ENCODE measurements at regions not wholly inside any gene's neighbourhood (a gene's known extent, or its start where the extent isn't known, plus 50 kb on each side); places are given as distances from the start of the nearest gene placed in this dataset.

DNA sequence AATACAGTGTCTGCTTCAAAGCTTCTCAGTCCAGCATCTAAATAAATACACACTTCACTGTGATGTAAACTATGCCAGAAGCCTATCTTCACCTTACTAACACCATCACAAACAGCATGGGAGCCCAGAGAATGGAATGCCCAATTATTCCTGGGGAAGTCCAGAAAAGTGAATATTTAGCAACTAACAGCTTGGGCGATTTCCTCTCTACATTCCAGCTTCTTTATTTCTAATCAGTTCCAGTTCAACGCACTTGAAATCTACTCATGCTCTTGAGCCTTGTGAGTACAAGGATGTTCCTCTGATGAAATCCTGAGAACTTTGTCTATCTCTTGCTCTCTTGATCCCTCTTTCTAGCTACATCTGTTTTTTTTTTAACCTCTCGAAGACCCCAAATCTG, 100.4 kb upstream of the C9orf72 start:
- no peaks in the 10 kb centered on the region for H4K20me1 ChIP-seq (ENCODE audit: control insufficient read depth, insufficient read depth, low read depth, low read length)
- no peak overlapping the region for H3K4me2 ChIP-seq (ENCODE audit: low read length)
- TF ChIP-seq, protein P1, sequence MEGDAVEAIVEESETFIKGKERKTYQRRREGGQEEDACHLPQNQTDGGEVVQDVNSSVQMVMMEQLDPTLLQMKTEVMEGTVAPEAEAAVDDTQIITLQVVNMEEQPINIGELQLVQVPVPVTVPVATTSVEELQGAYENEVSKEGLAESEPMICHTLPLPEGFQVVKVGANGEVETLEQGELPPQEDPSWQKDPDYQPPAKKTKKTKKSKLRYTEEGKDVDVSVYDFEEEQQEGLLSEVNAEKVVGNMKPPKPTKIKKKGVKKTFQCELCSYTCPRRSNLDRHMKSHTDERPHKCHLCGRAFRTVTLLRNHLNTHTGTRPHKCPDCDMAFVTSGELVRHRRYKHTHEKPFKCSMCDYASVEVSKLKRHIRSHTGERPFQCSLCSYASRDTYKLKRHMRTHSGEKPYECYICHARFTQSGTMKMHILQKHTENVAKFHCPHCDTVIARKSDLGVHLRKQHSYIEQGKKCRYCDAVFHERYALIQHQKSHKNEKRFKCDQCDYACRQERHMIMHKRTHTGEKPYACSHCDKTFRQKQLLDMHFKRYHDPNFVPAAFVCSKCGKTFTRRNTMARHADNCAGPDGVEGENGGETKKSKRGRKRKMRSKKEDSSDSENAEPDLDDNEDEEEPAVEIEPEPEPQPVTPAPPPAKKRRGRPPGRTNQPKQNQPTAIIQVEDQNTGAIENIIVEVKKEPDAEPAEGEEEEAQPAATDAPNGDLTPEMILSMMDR (IDR thresholded peaks at IDR 0.05; ENCODE audit: low read depth, low read length, poor library complexity, severe bottlenecking), result no peak
- no peak for TF ChIP-seq EZH2phosphoT487 (IDR thresholded peaks at IDR 0.05; ENCODE audit: borderline replicate concordance, low read length)
- H3K9me3 ChIP-seq (ENCODE audit: control insufficient read depth, insufficient read depth, low read length), result no peaks in the 10 kb centered on the region
- no peaks in the 10 kb centered on the region for H3K4me1 ChIP-seq (ENCODE audit: control insufficient read depth, low read length)
- H3K27ac ChIP-seq (ENCODE audit: low read depth, low read length), result no peak overlapping the region
- no peaks in the 10 kb centered on the region for H3K79me2 ChIP-seq (ENCODE audit: control insufficient read depth, low read length)
- H3K9me2 ChIP-seq (replicated peaks; ENCODE audit: control insufficient read depth, low read length), result no peaks in the 10 kb centered on the region
- H3K27me3 ChIP-seq (ENCODE audit: control insufficient read depth, low read length), result no peaks in the 10 kb centered on the region; the same call in 1 of the 2 replicates
- no peaks in the 10 kb centered on the region for H3K36me3 ChIP-seq (ENCODE audit: control insufficient read depth, low read length)
- no peak overlapping the region for H3K4me3 ChIP-seq (ENCODE audit: low read length)
- H3F3A ChIP-seq (ENCODE audit: control insufficient read depth, insufficient read depth), result no peaks in the 10 kb centered on the region

DNA sequence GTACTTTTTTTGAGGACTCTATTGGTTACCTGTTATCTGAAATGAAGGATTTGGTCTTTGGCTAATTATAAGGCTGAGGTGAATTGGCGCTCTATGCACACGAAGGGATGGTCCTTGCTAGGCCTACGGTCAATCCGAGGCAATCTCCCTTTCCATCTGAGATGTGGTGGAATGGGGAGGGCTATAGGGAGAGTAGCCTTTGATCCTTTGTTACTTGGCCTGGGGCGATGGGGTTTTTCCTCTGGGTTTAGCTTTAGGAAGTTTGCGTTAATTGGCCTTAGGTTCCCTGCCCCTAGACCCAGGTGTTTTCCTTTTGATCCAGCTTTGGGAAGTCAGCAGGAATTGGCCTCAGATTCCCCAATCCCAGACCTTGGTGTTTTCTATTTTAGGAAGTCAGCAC, 102.1 kb upstream of the C9orf72 start:
- no peaks in the 10 kb centered on the region for H4K20me1 ChIP-seq (ENCODE audit: control insufficient read depth, insufficient read depth, low read depth, low read length)
- H3K9me3 ChIP-seq (ENCODE audit: control insufficient read depth, insufficient read depth, low read length), result no peaks in the 10 kb centered on the region
- H3K79me2 ChIP-seq (ENCODE audit: control insufficient read depth, low read length), result no peaks in the 10 kb centered on the region
- no peaks in the 10 kb centered on the region for H3K4me1 ChIP-seq (ENCODE audit: control insufficient read depth, low read length)
- H3K9me2 ChIP-seq (replicated peaks; ENCODE audit: control insufficient read depth, low read length), result no peaks in the 10 kb centered on the region
- H3K27me3 ChIP-seq (ENCODE audit: control insufficient read depth, low read length), result no peaks in the 10 kb centered on the region; the same call in 1 of the 2 replicates
- no peak overlapping the region for H3K4me2 ChIP-seq (ENCODE audit: low read length)
- no peaks in the 10 kb centered on the region for H3F3A ChIP-seq (ENCODE audit: control insufficient read depth, insufficient read depth)
- TF ChIP-seq, protein P1 (IDR thresholded peaks at IDR 0.05; ENCODE audit: low read depth, low read length, poor library complexity, severe bottlenecking), result no peak
- no peak for TF ChIP-seq EZH2phosphoT487 (IDR thresholded peaks at IDR 0.05; ENCODE audit: borderline replicate concordance, low read length)
- H3K36me3 ChIP-seq (ENCODE audit: control insufficient read depth, low read length), result no peaks in the 10 kb centered on the region
- no peak overlapping the region for H3K4me3 ChIP-seq (ENCODE audit: low read length)
- H3K27ac ChIP-seq (ENCODE audit: low read depth, low read length), result no peak overlapping the region

DNA sequence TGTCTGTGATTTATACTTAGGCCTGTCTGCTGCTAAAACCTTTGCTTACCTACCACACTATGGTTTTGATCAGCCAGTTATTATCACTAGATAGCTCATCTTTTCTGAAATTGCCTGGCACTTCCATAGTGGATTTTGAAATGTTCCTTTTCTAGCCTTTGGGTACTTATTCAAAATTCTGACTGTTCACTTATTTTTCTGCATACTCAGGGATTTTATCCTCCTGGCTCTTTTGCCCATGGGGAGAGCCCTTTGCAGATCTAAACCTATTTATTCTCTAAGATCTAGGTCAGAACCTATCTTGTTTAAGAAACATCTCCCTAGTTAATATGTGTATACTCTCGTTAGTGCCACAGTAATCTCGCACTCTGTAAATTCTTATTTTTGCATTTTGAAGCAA, 103.5 kb upstream of the C9orf72 start:
- no peak overlapping the region for H3K4me2 ChIP-seq (ENCODE audit: low read length)
- no peaks in the 10 kb centered on the region for H4K20me1 ChIP-seq (ENCODE audit: control insufficient read depth, insufficient read depth, low read depth, low read length)
- no peaks in the 10 kb centered on the region for H3K79me2 ChIP-seq (ENCODE audit: control insufficient read depth, low read length)
- no peaks in the 10 kb centered on the region for H3K9me2 ChIP-seq (replicated peaks; ENCODE audit: control insufficient read depth, low read length)
- TF ChIP-seq, protein P1 (IDR thresholded peaks at IDR 0.05; ENCODE audit: low read depth, low read length, poor library complexity, severe bottlenecking), result no peak
- no peak for TF ChIP-seq EZH2phosphoT487 (IDR thresholded peaks at IDR 0.05; ENCODE audit: borderline replicate concordance, low read length)
- no peak overlapping the region for H3K4me3 ChIP-seq (ENCODE audit: low read length)
- no peaks in the 10 kb centered on the region for H3K36me3 ChIP-seq (ENCODE audit: control insufficient read depth, low read length)
- H3K27me3 ChIP-seq (ENCODE audit: control insufficient read depth, low read length), result no peaks in the 10 kb centered on the region; the same call in 1 of the 2 replicates
- H3K4me1 ChIP-seq (ENCODE audit: control insufficient read depth, low read length), result no peaks in the 10 kb centered on the region
- H3K9me3 ChIP-seq (ENCODE audit: control insufficient read depth, insufficient read depth, low read length), result no peaks in the 10 kb centered on the region
- no peak overlapping the region for H3K27ac ChIP-seq (ENCODE audit: low read depth, low read length)
- H3F3A ChIP-seq (ENCODE audit: control insufficient read depth, insufficient read depth), result no peaks in the 10 kb centered on the region

DNA sequence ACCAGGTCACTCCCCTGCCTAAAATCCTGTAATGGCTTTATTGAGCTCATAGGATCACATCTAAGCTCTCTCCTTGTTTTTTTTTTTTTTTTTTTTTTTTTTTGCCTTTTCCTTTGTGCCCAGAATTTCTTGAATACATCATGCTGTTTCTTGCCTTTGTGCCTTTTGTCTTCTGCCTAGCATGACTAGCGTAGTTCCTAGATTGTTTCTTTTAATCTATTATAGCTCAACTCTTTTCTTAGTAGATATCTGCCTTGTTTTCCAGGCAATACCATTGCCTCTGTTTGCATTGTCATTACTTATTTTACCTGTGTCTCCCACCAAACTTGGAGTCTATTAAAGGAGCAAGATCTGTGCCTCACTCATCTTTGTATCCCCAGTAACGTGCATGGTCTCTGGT, 106.1 kb upstream of the C9orf72 start:
- H3K9me3 ChIP-seq (ENCODE audit: control insufficient read depth, insufficient read depth, low read length), result no peaks in the 10 kb centered on the region
- H3F3A ChIP-seq (ENCODE audit: control insufficient read depth, insufficient read depth), result no peaks in the 10 kb centered on the region
- no peaks in the 10 kb centered on the region for H3K4me1 ChIP-seq (ENCODE audit: control insufficient read depth, low read length)
- TF ChIP-seq, protein P1 (IDR thresholded peaks at IDR 0.05; ENCODE audit: low read depth, low read length, poor library complexity, severe bottlenecking), result no peak
- no peak for TF ChIP-seq EZH2phosphoT487 (IDR thresholded peaks at IDR 0.05; ENCODE audit: borderline replicate concordance, low read length)
- no peaks in the 10 kb centered on the region for H3K9me2 ChIP-seq (replicated peaks; ENCODE audit: control insufficient read depth, low read length)
- H3K36me3 ChIP-seq (ENCODE audit: control insufficient read depth, low read length), result no peaks in the 10 kb centered on the region
- no peak overlapping the region for H3K4me2 ChIP-seq (ENCODE audit: low read length)
- no peaks in the 10 kb centered on the region for H3K27me3 ChIP-seq (ENCODE audit: control insufficient read depth, low read length)
- no peak overlapping the region for H3K27ac ChIP-seq (ENCODE audit: low read depth, low read length)
- no peak overlapping the region for H3K4me3 ChIP-seq (ENCODE audit: low read length)
- no peaks in the 10 kb centered on the region for H4K20me1 ChIP-seq (ENCODE audit: control insufficient read depth, insufficient read depth, low read depth, low read length)
- no peaks in the 10 kb centered on the region for H3K79me2 ChIP-seq (ENCODE audit: control insufficient read depth, low read length)

All from DOHH2 (cell line).